H9 (cell line): ENCODE measurements at regions not wholly inside any gene's neighbourhood (a gene's known extent, or its start where the extent isn't known, plus 50 kb on each side); places are given as distances from the start of the nearest gene placed in this dataset.

Experiments used
- DNase-seq: peaks from one replicate; pipeline ENCODE4 v3.0.0-alpha.2; 2017
- H2AFZ ChIP-seq: one replicate; pipeline ENCODE4 v1.6.1; 2013; ENCODE audit warnings: mild to moderate bottlenecking, low read length, control low read depth, moderate library complexity
- H2AK5ac ChIP-seq: 2 replicates; pipeline ENCODE4 v1.6.1; 2013; ENCODE audit warnings: low read length, control low read depth, mixed read lengths; ENCODE audit not compliant: insufficient read length
- H2BK120ac ChIP-seq: one replicate; pipeline ENCODE4 v1.6.1; 2013; ENCODE audit warnings: low read depth, mild to moderate bottlenecking, low read length, control low read depth, inconsistent platforms; ENCODE audit not compliant: poor library complexity, severe bottlenecking
- H2BK12ac ChIP-seq: 2 replicates; pipeline ENCODE4 v1.6.1; 2013; ENCODE audit warnings: low read length, control low read depth, mixed read lengths, low read depth; ENCODE audit not compliant: insufficient read length
- H2BK15ac ChIP-seq: 2 replicates; pipeline ENCODE4 v1.6.1; 2013; ENCODE audit warnings: low read depth, low read length, control low read depth
- H2BK20ac ChIP-seq: one replicate; pipeline ENCODE4 v1.6.1; 2013; ENCODE audit warnings: low read depth, mild to moderate bottlenecking, low read length, control low read depth, inconsistent platforms; ENCODE audit not compliant: poor library complexity, severe bottlenecking
- H2BK5ac ChIP-seq: 2 replicates; pipeline ENCODE4 v1.6.1; 2013; ENCODE audit warnings: low read length, control low read depth, mixed read lengths; ENCODE audit not compliant: insufficient read length
- H3K14ac ChIP-seq: 2 replicates; pipeline ENCODE4 v1.6.1; 2013; ENCODE audit warnings: low read length, control low read depth; ENCODE audit not compliant: insufficient read depth
- H3K18ac ChIP-seq: 2 replicates; pipeline ENCODE4 v1.6.1; 2013; ENCODE audit warnings: low read depth, mild to moderate bottlenecking, mixed read lengths, low read length, control low read depth; ENCODE audit not compliant: insufficient read length
- H3K23ac ChIP-seq: 2 replicates; pipeline ENCODE4 v1.6.1; 2013; ENCODE audit warnings: low read length, control low read depth, mixed read lengths, low read depth; ENCODE audit not compliant: insufficient read length
- H3K23me2 ChIP-seq: 2 replicates; pipeline ENCODE4 v1.6.1; 2013; ENCODE audit warnings: low read depth, mild to moderate bottlenecking, mixed read lengths, low read length, control low read depth; ENCODE audit not compliant: insufficient read length, poor library complexity, severe bottlenecking
- H3K27ac ChIP-seq: 2 replicates; pipeline ENCODE4 v1.5.1; 2013; ENCODE audit warnings: low read length, control low read depth, mixed read lengths, low read depth; ENCODE audit not compliant: insufficient read length
- H3K27me3 ChIP-seq: 2 replicates; pipeline ENCODE4 v1.6.1; 2013; ENCODE audit warnings: low read length, control low read depth, inconsistent platforms; ENCODE audit not compliant: insufficient read depth
- H3K4ac ChIP-seq: 2 replicates; pipeline ENCODE4 v1.6.1; 2013; ENCODE audit warnings: low read depth, mild to moderate bottlenecking, control low read depth, inconsistent platforms, low read length, moderate library complexity
- H3K4me1 ChIP-seq: 2 replicates; pipeline ENCODE4 v1.6.1; 2013; ENCODE audit warnings: low read length, control low read depth, inconsistent platforms; ENCODE audit not compliant: insufficient read depth
- H3K4me2 ChIP-seq: 2 replicates; pipeline ENCODE4 v1.6.1; 2013; ENCODE audit warnings: low read length, control low read depth, mixed read lengths; ENCODE audit not compliant: insufficient read length, insufficient read depth
- H3K56ac ChIP-seq: 2 replicates; pipeline ENCODE4 v1.6.1; 2013; ENCODE audit warnings: low read depth, mild to moderate bottlenecking, mixed read lengths, low read length, control low read depth; ENCODE audit not compliant: insufficient read length
- H3K79me1 ChIP-seq: 2 replicates; pipeline ENCODE4 v1.6.1; 2013; ENCODE audit warnings: low read depth, mild to moderate bottlenecking, moderate library complexity, low read length, control low read depth, inconsistent platforms; ENCODE audit not compliant: insufficient read depth, poor library complexity, severe bottlenecking
- H3K79me2 ChIP-seq: 2 replicates; pipeline ENCODE4 v1.6.1; 2013; ENCODE audit warnings: low read length, control low read depth, inconsistent platforms; ENCODE audit not compliant: insufficient read depth
- H3K9ac ChIP-seq: 2 replicates; pipeline ENCODE4 v1.6.1; 2013; ENCODE audit warnings: low read length, control low read depth, mixed read lengths; ENCODE audit not compliant: insufficient read length; ENCODE audit errors: extremely low read depth
- H3K9me3 ChIP-seq: one replicate; pipeline ENCODE4 v1.6.1; 2013; ENCODE audit warnings: low read depth, low read length, inconsistent platforms; ENCODE audit not compliant: control insufficient read depth
- H3T11ph ChIP-seq: one replicate; pipeline ENCODE4 v1.6.1; 2013; ENCODE audit warnings: mild to moderate bottlenecking, low read length, control low read depth, inconsistent platforms
- H4K20me1 ChIP-seq: one replicate; pipeline ENCODE4 v1.6.1; 2013; ENCODE audit not compliant: control insufficient read depth, insufficient read length, insufficient read depth
- H4K5ac ChIP-seq: 2 replicates; pipeline ENCODE4 v1.6.1; 2013; ENCODE audit warnings: low read depth, mild to moderate bottlenecking, mixed read lengths, low read length, control low read depth; ENCODE audit not compliant: insufficient read length
- H4K8ac ChIP-seq: replicated peaks from 2 replicates; pipeline ENCODE4 v1.6.1; 2013; ENCODE audit warnings: low read length, control low read depth, mixed read lengths, low read depth; ENCODE audit not compliant: insufficient read length
- H4K91ac ChIP-seq: 2 replicates; pipeline ENCODE4 v1.6.1; 2013; ENCODE audit warnings: low read depth, mild to moderate bottlenecking, moderate library complexity, mixed read lengths, low read length, control low read depth; ENCODE audit not compliant: insufficient read length
- H3K27ac Mint-ChIP-seq, 3 experiments: 2 replicates in 2 of 3; 3 replicates in 1 of 3; pipeline ENCODE4 v1.8.0; 2020 to 2021; ENCODE audit warnings: mixed read lengths in 3 of 3, mild to moderate bottlenecking in 1 of 3, moderate library complexity in 1 of 3
- H3K27me3 Mint-ChIP-seq: 2 replicates; pipeline ENCODE4 v1.8.0; 2021; ENCODE audit warnings: low read depth, mild to moderate bottlenecking, moderate library complexity, mixed read lengths
- H3K36me3 Mint-ChIP-seq, 3 experiments: 2 replicates in 2 of 3; 3 replicates in 1 of 3; pipeline ENCODE4 v1.8.0; 2020 to 2021; ENCODE audit warnings: low read depth in 3 of 3, mixed read lengths in 3 of 3; ENCODE audit not compliant: insufficient read depth in 1 of 3
- H3K4me1 Mint-ChIP-seq, 2 experiments: 2 replicates each; pipeline ENCODE4 v1.8.0; 2020; ENCODE audit warnings: mixed read lengths in 2 of 2
- H3K4me3 Mint-ChIP-seq, 2 experiments: 2 replicates in 1 of 2; 3 replicates in 1 of 2; pipeline ENCODE4 v1.8.0; 2020 to 2021; ENCODE audit warnings: mild to moderate bottlenecking in 2 of 2, mixed read lengths in 2 of 2, moderate library complexity in 1 of 2
- H3K9me3 Mint-ChIP-seq, 2 experiments: 2 replicates in 1 of 2; 3 replicates in 1 of 2; pipeline ENCODE4 v1.8.0; 2020; ENCODE audit warnings: mild to moderate bottlenecking in 2 of 2, mixed read lengths in 2 of 2, moderate library complexity in 1 of 2
- CTCF ChIP-seq: fragments of 200-600 bp; sonication (generic); conservative IDR thresholded peaks from 3 replicates; pipeline ENCODE4 v1.8.0; 2021; ENCODE audit warnings: antibody characterized with exemption, mild to moderate bottlenecking
- WGBS: extraction: QIAGEN DNeasy Blood & Tissue Kit; methylation state at CpG from one replicate; pipeline ENCODE4 v1.1.7; 2013; ENCODE audit warnings: missing lambda C conversion rate, low lambda C conversion rate, mixed read lengths; ENCODE audit not compliant: insufficient read length; ENCODE audit errors: extremely low coverage; 5-methylcytosine and 5-hydroxymethylcytosine counted together

- no peaks in the 10 kb centered on the region for H3K27me3 ChIP-seq
- no peak overlapping the region for H3K14ac ChIP-seq
- Mint-ChIP-seq H3K27me3 (no peaks in the 10 kb centered on the region; the same call in 1 of the 2 replicates), H3K4me3 (no peak overlapping the region), H3K4me1 (no peaks in the 10 kb centered on the region), H3K27ac (no peak overlapping the region; a peak in 1 of 7 replicates), H3K9me3 (no peaks in the 10 kb centered on the region), H3K36me3 (no peaks in the 10 kb centered on the region)
- no peak overlapping the region for H2BK120ac ChIP-seq
- no peak overlapping the region for H3K9ac ChIP-seq
- WGBS: no CpG with 5 or more reads among the region's 6 CpGs
- no peak overlapping the region for H3K56ac ChIP-seq
- DNase-seq: no peak
- H4K20me1 ChIP-seq: no peaks in the 10 kb centered on the region
- H3T11ph ChIP-seq: no peak overlapping the region
- H3K4ac ChIP-seq: no peak overlapping the region
- H2BK15ac ChIP-seq: no peak overlapping the region
- H2BK5ac ChIP-seq: no peak overlapping the region
- no peak for TF ChIP-seq CTCF
- no peaks in the 10 kb centered on the region for H3K4me1 ChIP-seq
- H2BK12ac ChIP-seq: no peak overlapping the region
- H2BK20ac ChIP-seq: no peak overlapping the region
- H3K79me2 ChIP-seq: no peaks in the 10 kb centered on the region
- no peak overlapping the region for H2AFZ ChIP-seq
- H3K9me3 ChIP-seq: no peaks in the 10 kb centered on the region
- H4K5ac ChIP-seq: no peak overlapping the region
- H4K8ac ChIP-seq: no peak overlapping the region
- H2AK5ac ChIP-seq: no peak overlapping the region
- no peaks in the 10 kb centered on the region for H3K79me1 ChIP-seq
- H3K18ac ChIP-seq: no peak overlapping the region
- H3K23me2 ChIP-seq: no peaks in the 10 kb centered on the region
- H3K4me2 ChIP-seq: no peak overlapping the region
- no peak overlapping the region for H4K91ac ChIP-seq
- H3K23ac ChIP-seq: no peak overlapping the region
- H3K27ac ChIP-seq: no peak overlapping the region
These were observed 229.3 kb downstream of the CLIC5 start for GRCh38 chr6:45786355-45786781.
